ENCODE measurements at regions not wholly inside any gene's neighbourhood (a gene's known extent, or its start where the extent isn't known, plus 50 kb on each side); places are given as distances from the start of the nearest gene placed in this dataset.

DNA sequence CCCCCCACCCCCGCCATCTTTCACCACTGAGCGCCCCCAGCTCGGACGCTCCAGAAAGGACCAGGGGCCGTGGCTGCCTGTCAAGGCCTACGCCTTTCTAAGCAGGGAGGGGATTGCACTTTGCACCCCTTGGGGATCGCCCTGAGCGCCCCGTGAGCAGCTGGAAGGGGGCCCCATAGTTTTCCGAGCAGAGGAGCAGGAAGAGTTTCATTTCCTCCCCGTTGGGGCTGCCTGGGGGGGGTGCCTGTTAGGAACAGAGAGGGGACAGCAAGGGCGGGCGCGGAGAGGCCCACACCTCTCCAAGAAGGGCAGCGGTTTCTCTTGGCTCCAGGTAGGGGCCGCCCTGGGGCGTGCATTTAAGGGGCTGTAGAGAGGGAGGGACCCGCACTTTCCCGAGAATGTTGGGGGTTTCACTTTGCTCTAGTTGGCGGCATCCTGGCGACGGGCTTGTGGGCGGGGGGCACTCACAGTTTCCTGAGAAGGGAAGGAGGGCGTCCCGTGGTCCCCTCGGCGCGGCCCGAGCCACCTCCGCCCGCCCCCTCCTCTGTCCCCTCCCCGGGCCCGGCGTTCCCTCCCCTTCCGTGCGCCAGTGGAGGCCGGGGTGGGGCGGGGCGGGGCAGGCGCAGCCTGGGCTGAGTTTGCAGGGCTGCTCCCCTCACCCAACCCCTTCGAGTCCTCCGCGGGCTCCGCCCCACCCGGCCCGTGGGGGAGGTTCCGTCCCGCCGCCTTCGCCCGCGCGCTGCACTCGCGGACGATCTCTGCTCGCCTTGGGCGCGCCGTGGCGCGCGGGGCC lies 82.3 kb upstream of the CD99 start:
- peak; percentile 90 for DNase-seq (ENCODE audit: low read depth)

DNA sequence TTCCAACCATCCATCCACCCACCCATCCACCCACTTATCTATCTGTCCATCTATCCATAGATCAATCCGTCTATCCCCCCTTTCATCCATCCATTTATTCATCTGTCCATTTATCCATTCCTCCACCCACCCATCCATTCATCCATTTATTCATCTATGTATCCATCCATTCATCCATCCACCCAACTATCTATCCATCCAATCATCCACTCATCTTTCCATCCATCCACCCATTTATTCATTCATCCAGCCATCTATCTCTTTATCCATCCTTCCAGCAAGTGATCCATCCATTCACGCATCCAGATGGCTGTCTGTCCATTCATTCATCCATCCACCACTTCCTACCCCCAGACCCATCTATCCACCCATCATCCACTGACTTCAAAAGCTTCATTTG lies 84.0 kb upstream of the CD99 start:
- DNase-seq (ENCODE audit: low read depth): no peak

DNA sequence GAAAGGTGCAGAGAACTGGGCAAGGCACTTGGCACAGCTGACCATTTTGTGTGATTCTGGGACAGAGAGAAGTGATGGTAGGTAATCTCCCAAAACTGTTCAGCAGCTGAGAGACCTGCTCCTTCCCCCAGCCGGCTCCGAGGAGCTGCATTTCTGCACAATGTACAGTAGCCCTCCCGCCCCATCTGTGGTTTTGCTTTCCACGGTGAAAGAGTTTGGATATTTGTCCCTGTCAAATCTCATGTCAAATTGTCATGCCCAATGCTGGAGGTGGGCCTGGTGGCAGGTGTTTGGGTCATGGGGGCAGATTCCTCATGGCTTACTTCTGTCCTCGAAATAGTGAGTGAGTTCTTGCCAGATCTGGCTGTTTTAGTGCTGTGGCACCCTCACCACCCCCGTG lies 90.5 kb upstream of the CD99 start:
- peak; percentile 64 for DNase-seq (ENCODE audit: low read depth)

DNA sequence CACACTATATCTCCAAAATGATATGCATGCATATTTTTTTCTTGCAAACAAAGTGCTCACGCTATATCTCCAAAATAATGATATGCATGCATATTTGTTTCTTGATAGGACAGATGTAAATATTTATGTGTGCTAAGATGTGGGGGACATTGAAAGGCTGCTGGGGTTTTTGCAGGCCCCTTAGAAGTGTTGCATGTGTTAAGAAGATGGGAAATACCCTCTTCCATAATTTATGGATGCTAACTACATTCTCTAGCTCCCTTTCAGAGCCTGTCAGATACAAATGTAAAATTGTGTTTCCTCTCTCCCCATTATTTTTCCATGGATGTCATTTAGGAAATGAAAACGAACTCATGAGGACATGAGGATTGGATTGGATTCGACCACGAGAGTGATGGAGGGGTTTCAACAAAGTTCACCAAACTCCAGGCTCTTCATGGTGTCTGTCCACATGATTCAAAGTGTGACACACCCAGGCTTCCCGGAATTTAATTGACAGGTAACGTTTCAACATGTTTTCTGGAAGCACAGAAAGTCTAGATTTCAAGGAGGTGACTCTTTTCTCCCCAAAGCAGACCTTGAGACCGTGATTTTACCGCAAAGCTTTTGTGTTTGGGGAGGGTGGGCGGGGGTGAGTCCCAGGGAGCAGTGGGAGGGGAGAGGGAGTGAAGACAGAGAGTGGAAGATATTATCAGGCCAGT lies 94.4 kb upstream of the CD99 start:
- no peak for DNase-seq (ENCODE audit: low read depth)

DNA sequence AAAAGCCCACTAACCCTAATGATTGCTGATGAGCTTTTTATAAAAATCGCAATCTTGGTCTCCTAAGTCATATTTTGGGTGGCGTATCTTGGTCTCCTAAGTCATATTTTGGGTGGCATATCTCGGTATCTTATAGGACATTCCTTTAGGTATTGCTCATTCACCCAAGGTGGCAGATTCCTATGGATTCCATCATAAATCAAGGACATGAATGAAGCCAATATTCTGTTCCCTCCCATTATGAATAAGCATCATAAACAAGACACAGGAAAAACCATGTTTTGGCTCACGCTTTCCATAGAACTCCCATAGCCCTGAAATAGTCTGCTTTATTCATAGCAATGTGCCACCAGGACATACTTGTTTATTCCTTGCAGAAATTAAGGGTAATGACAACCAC lies 95.0 kb upstream of the CD99 start:
- no peak for DNase-seq (ENCODE audit: low read depth)

DNA sequence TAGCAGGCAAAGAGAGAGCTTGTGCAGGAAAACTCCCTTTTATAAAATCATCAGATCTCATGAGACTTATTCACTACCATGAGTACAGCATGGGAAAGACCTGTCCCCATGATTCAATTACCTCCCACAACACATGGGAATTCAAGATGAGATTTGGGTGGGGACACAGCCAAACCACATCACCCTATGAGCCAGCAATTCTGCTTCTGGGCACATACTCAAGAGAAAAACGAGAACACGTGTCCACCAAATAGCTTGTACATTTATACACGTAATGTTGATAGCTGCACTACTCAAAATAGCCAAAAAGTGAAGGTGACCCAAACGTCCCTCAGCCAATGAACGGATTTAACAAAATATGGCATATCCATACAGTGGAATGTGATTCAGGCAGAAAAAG lies 94.5 kb upstream of the DHRSX start:
- peak; percentile 80 for DNase-seq (ENCODE audit: low read depth)

DNA sequence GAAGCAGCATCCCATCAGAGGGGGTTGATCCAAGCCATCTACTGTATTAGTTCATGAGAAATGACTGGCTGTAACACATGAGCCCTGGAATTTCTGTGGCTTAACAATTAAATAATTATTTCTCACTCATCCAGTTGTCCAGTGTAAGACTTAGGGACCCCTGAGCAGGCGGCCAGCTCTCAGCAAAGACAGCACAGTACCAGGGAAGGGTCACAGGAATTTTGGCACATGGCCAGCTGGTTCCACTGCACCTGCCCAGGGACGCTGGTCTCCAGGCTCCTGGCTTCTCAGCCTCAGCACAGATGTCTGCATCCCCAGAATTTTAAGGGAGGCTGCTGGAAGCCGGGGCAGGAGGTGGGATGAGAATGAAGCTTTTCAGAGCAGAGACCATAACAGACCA lies 93.7 kb upstream of the DHRSX start:
- peak; percentile 91 for DNase-seq (ENCODE audit: low read depth)

DNA sequence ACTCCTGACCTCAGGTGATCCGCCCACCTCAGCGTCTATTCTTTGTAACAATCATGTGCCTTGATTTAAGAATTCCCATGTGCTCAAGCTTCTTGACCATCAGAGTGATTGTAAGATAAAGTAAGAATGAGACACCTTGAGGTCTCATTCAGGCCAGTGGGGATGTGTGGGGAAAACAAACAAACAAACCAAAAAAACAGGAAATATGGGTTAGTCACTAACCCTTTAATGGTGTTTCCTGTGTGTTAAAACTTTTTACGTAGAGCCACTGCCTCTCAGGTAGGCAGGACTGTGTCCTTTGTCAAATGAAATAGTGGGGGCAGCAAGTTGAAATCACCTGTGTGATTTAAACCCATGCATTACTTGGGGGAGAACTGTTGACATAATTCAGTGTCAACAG lies 91.5 kb upstream of the DHRSX start:
- no peak for DNase-seq (ENCODE audit: low read depth)

DNA sequence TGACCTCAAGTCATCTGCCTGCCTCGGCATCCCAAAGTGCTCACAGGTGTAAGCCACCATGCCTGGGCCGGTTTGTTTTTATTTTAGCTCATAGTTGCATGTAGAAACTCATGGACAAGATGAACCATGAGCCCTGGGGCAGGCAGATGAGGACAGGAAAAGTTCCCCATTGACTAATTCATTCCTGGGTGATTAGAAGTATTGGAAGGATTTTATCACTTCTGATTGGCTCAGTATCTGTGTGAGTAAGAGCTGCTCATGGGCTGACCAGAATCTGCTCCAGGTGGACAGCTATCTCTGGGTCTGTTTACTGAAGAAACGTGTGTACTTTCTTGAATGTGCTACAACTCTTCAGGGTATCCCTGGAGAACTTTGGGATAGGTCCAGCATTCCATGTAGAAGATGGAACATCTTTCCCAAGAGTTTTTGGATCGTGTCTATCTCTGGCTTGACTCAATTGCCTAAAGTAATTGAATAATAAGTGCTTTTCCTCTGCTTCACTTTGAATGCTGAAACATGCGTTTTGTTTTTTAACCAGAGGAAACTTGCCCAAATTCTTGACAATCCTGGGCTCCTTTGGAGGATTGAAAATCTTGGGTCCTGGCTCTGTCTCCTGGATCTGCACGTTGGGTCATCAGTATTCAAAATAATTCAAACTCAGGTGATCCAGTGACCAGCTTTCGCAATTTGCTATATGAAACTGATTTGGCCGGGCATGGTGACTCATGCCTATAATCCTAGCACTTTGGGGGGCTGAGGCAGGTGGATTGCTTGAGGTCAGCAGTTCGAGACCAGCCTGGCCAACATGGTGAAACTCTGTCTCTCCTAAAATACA lies 88.6 kb upstream of the DHRSX start:
- no peak for DNase-seq (ENCODE audit: low read depth)

DNA sequence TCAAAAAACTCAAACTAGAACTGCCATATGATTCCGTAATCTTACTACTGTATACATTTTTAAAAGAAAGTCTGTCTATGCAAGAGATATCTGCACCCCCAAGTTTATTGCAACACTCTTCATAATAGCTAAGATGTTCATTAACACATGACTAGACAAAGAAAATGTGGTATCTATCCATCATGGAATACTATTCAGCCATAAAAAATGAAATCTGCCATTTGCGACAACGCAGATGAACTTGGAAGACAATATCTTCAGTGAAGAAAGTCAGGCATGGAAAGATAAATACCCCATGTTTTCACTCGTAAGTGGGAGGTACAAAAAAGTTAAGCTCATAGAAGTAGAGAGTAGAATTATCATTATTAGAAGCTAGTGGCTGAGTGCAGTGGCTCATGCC lies 87.3 kb upstream of the DHRSX start:
- no peak for DNase-seq (ENCODE audit: low read depth)

DNA sequence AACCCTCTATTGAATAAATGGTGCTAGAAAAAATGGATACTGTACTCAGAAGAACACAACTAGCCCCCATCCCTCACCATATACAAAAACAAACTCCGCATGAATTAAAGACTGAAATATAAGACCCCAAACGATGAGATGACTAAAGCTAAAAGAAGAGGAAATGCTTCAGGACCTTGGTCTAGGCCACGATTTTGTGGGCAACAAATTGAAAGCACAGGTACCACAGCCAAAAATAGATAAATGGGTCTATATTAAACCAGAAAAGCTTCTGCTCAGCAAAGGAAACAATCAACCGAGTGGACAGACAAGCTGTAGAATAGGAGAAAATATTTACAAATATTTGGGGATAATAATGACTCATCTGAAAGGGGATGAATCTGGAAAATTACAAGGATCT lies 86.4 kb upstream of the DHRSX start:
- no peak for DNase-seq (ENCODE audit: low read depth)

DNA sequence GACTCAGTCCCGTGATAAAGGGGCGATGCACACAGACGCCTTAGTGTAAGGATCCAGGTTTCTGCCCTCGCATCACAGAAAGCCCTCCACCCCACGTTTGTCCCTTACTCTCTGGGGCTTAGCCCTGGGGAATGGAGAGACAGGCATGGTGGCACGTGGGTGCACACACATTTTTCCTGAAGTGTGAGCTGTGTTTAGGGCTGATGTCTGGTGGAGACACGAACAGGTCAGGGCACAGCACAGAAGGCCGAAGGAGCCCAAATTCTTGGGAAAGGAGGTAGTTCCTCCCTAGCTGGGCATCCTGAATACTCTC lies 84.3 kb upstream of the DHRSX start:
- no peak for DNase-seq (ENCODE audit: low read depth)

DNA sequence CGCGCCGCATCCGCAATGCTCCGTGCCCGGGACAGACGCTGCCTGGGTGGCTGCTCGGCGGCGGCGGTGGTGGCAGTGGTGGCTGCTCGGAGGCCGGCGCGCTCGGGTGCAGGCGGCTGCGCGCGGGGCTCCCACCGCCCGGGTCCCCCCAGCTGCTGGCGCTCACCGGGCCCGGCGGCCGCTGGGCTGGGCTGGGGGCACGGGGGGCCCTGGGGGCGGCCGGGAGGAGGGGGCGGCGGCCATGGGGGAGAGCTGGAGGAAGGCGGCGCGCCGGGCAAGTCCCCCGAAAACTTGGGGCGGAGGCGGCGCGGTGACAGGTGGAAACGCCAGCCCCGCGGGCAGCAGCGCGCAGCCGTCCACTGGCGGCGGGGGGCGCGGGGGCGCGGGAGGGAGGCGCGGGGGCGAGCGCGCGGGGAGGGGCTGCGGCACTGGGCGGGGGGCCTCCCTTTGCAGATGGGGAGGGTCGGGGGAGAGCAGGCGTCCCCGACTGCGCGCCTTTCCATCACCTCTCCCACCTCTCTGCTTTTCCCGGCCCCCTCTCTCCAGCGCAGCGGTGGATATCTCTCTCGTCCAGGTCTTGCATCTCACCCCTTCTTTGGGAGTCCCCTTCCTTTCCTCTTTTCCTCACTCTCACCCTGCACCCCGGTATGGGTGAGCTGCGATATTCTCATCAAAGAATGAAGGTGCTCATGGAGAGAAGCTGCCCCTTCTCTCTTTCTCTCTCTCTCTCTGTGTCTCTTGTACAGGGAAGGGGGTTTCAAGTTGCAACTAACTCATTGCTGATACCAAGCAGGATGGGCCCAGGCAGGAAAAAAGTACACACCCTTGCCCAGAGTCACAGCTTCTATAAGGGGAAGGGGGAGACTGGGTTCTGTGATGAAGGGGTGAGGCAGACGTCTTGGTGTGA lies 83.7 kb upstream of the DHRSX start:
- no peak for DNase-seq (ENCODE audit: low read depth)

DNA sequence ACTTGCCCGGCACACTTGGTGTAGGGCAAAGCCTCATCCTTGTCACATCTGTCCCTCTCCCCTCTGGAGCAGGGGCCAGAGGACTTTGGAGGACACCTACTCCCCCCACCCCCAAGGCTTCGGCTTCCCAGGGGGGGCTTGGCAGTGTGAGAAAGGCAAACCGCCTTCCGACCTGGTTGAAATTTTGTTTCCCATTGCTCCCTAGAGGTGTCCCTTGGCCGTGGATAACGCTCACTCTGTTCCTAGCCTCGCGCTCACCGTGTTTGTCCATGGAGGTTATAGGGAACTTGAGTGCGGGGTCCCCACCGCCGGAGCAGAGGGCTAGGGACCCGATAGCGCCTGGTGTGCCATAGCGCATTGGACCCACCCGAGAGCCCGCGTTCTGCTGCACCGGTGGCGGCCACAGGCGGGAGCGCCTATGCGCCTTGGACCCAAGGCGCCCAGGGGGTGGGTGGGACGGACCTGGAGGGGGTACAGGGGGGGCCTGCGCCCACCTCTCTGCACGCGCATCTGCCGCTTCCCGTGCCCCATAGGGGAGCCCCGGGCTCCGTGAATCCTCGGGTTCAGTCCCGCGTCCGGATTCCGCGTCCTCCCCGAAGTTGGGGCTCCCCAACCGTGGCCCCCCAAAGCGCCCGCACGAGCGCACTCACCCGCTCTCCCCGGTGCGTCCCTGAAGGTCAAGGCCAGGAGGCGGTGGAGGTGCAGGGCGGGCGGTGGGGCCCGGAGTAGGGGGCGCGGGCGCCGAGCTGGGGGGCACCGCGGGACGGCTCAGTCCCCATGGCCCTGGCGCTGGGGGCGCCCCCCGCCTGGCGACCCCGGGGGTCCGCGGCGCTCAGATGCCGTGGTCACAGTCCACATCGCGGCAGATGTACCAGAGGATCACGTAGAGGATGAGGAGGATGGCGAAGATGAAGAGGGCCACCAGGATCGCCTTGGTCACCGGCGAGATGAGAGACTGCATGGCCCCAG lies 82.7 kb upstream of the DHRSX start:
- DNase-seq (ENCODE audit: low read depth): no peak

DNA sequence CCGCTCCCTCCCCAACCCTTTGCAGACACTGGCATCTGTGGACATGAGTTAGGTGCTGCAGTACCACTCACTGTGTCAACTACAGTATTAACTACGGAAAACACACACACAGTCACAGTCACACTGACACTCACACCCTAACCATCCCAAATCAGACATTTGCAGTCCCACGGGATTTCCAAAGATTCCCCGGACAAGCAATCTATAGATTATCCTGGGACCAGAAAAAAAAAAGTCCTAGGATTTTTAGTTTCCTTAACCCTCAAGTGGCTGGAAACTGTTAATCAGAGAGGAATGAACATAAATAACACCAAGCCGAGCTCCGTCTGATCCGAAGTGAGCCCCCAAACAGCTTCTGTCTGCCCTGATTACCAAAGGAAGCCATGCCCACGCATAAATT lies 81.9 kb upstream of the DHRSX start:
- no peak for DNase-seq (ENCODE audit: low read depth)

DNA sequence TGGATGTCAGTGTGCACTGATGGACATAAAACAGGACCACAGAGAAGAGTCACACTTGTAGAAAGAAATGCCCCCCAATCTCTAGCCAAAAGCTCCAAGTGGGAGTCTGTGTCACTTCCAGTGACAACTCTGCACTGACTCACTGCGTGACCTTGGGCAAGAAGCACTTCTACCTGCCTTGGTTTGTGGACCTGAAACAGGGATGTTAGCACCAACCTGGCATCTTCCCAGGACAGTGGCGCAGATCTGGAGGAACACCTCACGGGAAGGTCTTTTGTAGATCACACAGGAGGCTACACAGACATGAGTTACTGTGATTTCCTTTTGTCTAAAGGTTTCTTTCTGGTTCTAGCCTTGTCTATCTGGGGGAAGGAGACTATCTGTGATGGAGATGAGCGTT lies 80.5 kb upstream of the DHRSX start:
- no peak for DNase-seq (ENCODE audit: low read depth)

DNA sequence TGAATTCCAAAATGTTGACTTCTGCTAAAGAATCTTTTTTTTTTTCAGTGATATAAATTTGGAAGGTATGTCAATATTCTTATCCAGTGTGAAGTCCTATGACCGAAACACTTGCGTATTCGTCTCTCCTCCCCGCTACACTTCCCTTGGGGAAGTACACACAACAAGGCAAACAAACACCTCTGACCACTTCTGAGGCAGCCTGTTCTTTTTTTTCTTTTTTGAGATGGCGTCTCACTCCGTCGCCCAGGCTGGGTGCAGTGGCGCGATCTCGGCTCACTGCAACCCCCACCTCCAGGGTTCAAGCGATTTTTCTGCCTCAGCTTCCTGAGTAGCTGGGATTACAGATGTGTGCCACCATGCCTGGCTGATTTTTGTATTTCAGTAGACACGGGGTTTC lies 78.1 kb upstream of the DHRSX start:
- no peak for DNase-seq (ENCODE audit: low read depth)

DNA sequence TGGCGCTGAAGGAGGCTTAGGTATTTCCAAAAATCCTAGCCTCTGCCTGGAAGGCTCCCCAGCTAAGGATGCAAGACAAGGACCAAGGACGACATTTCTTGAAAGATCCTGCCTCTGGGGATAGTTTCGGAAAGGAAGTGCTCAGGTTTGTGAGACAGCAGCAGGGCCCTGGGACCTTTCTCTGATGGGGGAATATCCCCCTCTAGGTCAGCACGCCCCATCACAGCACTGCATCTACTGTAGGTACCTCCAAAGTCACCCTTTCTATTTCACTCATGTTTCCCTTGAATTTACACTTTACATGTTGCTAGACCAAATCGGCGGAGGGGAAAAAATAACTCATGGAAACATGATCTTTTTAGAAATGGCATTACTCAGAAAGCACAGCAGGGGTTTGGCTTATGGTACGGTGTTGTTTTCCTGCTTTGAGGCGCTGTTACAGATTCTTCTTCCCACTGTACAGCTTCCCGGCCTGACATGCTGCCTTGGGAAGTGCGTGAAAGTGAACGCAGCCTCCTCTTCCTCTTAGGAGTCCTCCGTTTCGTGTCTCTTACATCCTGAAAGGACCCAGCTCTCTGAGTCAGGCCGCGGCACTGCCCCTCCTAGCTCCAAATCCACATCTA lies 77.2 kb upstream of the DHRSX start:
- DNase-seq (ENCODE audit: low read depth): peak; percentile 55

DNA sequence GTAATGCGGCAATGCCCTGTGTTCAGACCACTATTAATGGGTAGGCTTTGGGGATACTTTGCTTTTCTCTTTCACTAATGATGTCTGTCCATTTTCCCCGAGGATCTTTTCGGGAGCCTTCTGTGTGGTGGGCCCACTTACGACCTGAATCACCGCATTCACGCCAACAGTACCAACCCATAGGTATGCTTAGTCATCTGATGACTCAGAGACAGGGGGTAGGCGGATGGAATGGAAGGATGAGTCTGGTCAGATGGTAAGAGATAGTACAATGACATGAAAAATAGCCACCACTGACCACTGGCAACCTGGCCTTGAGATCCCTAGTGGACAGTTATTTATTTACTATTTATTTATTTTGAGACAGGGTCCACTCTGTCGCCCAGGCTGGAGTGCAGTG lies 76.0 kb upstream of the DHRSX start:
- DNase-seq (ENCODE audit: low read depth): no peak

DNA sequence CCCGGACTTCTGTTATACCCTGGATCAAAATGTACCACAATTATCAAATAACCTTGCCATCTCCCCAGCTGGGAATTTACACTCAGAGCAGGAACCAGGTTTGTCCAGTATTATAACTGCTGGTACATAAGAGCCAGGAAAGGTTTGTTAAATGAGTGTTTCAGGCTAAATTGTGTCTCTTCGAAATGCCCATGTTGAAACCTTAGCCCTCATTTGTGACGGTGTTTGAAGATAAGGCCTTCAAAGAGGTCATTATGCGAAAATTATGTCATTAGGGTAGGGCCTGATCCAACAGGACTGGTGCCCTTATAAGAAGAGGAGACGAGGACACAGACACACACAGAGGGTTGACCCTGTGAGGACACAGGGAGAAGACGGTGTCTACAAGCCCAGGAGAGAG lies 73.5 kb upstream of the DHRSX start:
- no peak for DNase-seq (ENCODE audit: low read depth)
